ENCODE measurements at regions not wholly inside any gene's neighbourhood (a gene's known extent, or its start where the extent isn't known, plus 50 kb on each side); places are given as distances from the start of the nearest gene placed in this dataset.

- Histone ChIP-seq H3K9me3 (ENCODE audit: control insufficient read depth in 2 of 3, insufficient read depth in 1 of 3, low read length in 3 of 3) (no peaks in the 10 kb centered on the region), H3K36me3 (ENCODE audit: control insufficient read depth in 2 of 3, insufficient read depth in 3 of 3, low read length in 3 of 3) (no peaks in the 10 kb centered on the region), H3K9ac (ENCODE audit: low read length in 3 of 3) (no peak overlapping the region), H3K4me1 (ENCODE audit: control insufficient read depth in 2 of 3, insufficient read depth in 2 of 3, low read depth in 1 of 3, low read length in 3 of 3) (no peaks in the 10 kb centered on the region), H3K4me3 (ENCODE audit: low read length in 3 of 3) (no peak overlapping the region), H3K27me3 (ENCODE audit: control insufficient read depth, insufficient read depth, low read length) (no peaks in the 10 kb centered on the region), H3K27ac (ENCODE audit: low read depth in 2 of 2, low read length in 2 of 2) (no peak overlapping the region)
- intact Hi-C loops (cut with DNase I), result no loop called here
- FAIRE-seq (no peak), DNase-seq (no peak)
- no peak for TF ChIP-seq CTCF (IDR thresholded peaks at IDR 0.05; ENCODE audit: borderline replicate concordance, extremely low read depth, insufficient read depth)
Measured at GRCh38 chr4:62133101-62133897, 933.2 kb downstream of the ADGRL3 start.

DNA sequence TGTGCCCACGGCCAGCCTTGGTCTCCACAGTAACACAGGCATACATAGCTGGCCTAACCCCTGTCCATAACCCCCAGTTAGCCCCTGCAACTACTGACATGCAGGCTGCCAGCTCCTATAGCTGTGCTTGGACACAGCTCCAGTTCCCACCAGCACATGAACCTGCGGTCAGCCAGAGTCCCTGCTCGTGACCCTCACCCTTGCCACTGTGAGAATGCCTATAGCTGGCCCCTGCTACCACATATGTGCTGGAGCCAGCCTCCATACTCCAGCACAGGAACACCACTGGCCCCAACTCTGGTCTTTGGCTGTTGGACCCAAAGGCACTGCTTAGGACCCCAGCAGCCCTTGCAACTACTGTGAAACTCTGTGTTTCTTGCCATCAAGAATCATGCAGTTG is 930.9 kb downstream of the ADGRL3 start:
- DNase-seq, result no peak
- intact Hi-C loops (cut with DNase I), result no loop called here
- Histone ChIP-seq H3K4me1 (ENCODE audit: control insufficient read depth in 2 of 3, insufficient read depth in 2 of 3, low read depth in 1 of 3, low read length in 3 of 3) (no peaks in the 10 kb centered on the region), H3K4me3 (ENCODE audit: low read length in 3 of 3) (no peak overlapping the region), H3K27me3 (ENCODE audit: control insufficient read depth, insufficient read depth, low read length) (no peaks in the 10 kb centered on the region), H3K36me3 (ENCODE audit: control insufficient read depth in 2 of 3, insufficient read depth in 3 of 3, low read length in 3 of 3) (no peaks in the 10 kb centered on the region), H3K27ac (ENCODE audit: low read depth in 2 of 2, low read length in 2 of 2) (no peak overlapping the region), H3K9ac (ENCODE audit: low read length in 3 of 3) (no peak overlapping the region), H3K9me3 (ENCODE audit: control insufficient read depth in 2 of 3, insufficient read depth in 1 of 3, low read length in 3 of 3) (no peaks in the 10 kb centered on the region)
- no peak for FAIRE-seq
- TF ChIP-seq CTCF (IDR thresholded peaks at IDR 0.05; ENCODE audit: borderline replicate concordance, extremely low read depth, insufficient read depth), result no peak

- no peak for TF ChIP-seq CTCF (IDR thresholded peaks at IDR 0.05; ENCODE audit: borderline replicate concordance, extremely low read depth, insufficient read depth)
- Histone ChIP-seq H3K9me3 (ENCODE audit: control insufficient read depth in 2 of 3, insufficient read depth in 1 of 3, low read length in 3 of 3) (no peaks in the 10 kb centered on the region), H3K27ac (ENCODE audit: low read depth in 2 of 2, low read length in 2 of 2) (no peak overlapping the region), H3K36me3 (ENCODE audit: control insufficient read depth in 2 of 3, insufficient read depth in 3 of 3, low read length in 3 of 3) (no peaks in the 10 kb centered on the region), H3K4me3 (ENCODE audit: low read length in 3 of 3) (no peak overlapping the region), H3K4me1 (ENCODE audit: control insufficient read depth in 2 of 3, insufficient read depth in 2 of 3, low read depth in 1 of 3, low read length in 3 of 3) (no peaks in the 10 kb centered on the region), H3K9ac (ENCODE audit: low read length in 3 of 3) (no peak overlapping the region), H3K27me3 (ENCODE audit: control insufficient read depth, insufficient read depth, low read length) (no peaks in the 10 kb centered on the region)
- DNase-seq, result no peak
- intact Hi-C loops (cut with DNase I), result no loop called here
- no peak for FAIRE-seq
Measured at GRCh38 chr4:62130637-62131036, 930.5 kb downstream of the ADGRL3 start.

DNA sequence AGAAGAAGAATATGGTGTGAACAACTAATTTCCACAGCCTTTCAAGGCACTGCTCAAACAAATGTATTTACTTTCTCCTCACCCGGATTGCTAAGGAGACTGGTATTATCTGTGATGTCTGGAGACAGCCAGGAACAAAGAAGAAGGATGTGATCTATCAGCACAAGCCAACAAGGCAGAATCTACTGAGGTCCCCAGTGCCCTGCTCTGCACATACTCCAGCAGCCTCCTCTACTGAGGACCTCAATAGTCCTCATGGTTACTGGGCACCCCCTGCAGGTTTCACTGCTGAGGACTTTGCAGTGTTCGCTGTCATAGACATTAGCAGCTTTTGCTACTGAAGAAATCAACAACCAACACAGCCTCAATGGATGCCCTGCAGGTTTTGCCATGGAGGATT is 930.1 kb downstream of the ADGRL3 start:
- Histone ChIP-seq H3K27me3 (ENCODE audit: control insufficient read depth, insufficient read depth, low read length) (no peaks in the 10 kb centered on the region), H3K36me3 (ENCODE audit: control insufficient read depth in 2 of 3, insufficient read depth in 3 of 3, low read length in 3 of 3) (no peaks in the 10 kb centered on the region), H3K4me3 (ENCODE audit: low read length in 3 of 3) (no peak overlapping the region), H3K4me1 (ENCODE audit: control insufficient read depth in 2 of 3, insufficient read depth in 2 of 3, low read depth in 1 of 3, low read length in 3 of 3) (no peaks in the 10 kb centered on the region), H3K9me3 (ENCODE audit: control insufficient read depth in 2 of 3, insufficient read depth in 1 of 3, low read length in 3 of 3) (no peaks in the 10 kb centered on the region), H3K9ac (ENCODE audit: low read length in 3 of 3) (no peak overlapping the region), H3K27ac (ENCODE audit: low read depth in 2 of 2, low read length in 2 of 2) (no peak overlapping the region)
- no peak for FAIRE-seq
- no peak for DNase-seq
- intact Hi-C loops (cut with DNase I), result no loop called here
- no peak for TF ChIP-seq CTCF (IDR thresholded peaks at IDR 0.05; ENCODE audit: borderline replicate concordance, extremely low read depth, insufficient read depth)
